Neural cell (in vitro differentiated cells): ENCODE measurements at regions not wholly inside any gene's neighbourhood (a gene's known extent, or its start where the extent isn't known, plus 50 kb on each side); places are given as distances from the start of the nearest gene placed in this dataset.

Source experiments
- EP300 ChIP-seq: fragments of 450-650 bp; conservative IDR thresholded peaks from 2 replicates; pipeline ENCODE4 v1.6.1; 2014; ENCODE audit warnings: antibody characterized with exemption, mild to moderate bottlenecking, moderate library complexity; ENCODE audit not compliant: poor library complexity, severe bottlenecking
- EZH2 ChIP-seq: fragments of 200-600, 300-800 bp; shearing (Covaris generic), sonication (generic); IDR thresholded peaks from 2 replicates; pipeline ENCODE4 v1.6.1; 2014; ENCODE audit warnings: antibody characterized with exemption, low read length, borderline replicate concordance, mild to moderate bottlenecking; ENCODE audit not compliant: insufficient read depth, poor library complexity, severe bottlenecking
- MXI1 ChIP-seq: fragments of 450-650 bp; conservative IDR thresholded peaks from 2 replicates; pipeline ENCODE4 v1.6.1; 2014; ENCODE audit warnings: antibody characterized with exemption, mild to moderate bottlenecking; ENCODE audit not compliant: poor library complexity, severe bottlenecking
- POLR2AphosphoS5 ChIP-seq: IDR thresholded peaks from 2 replicates; pipeline ENCODE4 v1.6.1; 2012
- RAD21 ChIP-seq: fragments of 450-650 bp; conservative IDR thresholded peaks from 2 replicates; pipeline ENCODE4 v1.6.1; 2014; ENCODE audit warnings: antibody characterized with exemption, mild to moderate bottlenecking, moderate library complexity
- TAF1 ChIP-seq: IDR thresholded peaks from 2 replicates; pipeline ENCODE4 v1.6.1; 2012; ENCODE audit warnings: low read depth
- TF ChIP-seq, protein P1 (sequence below): fragments of 450-650 bp; IDR thresholded peaks from 2 replicates; pipeline ENCODE4 v1.5.1; 2014; ENCODE audit warnings: antibody characterized with exemption, mild to moderate bottlenecking, moderate library complexity; ENCODE audit not compliant: poor library complexity, severe bottlenecking

DNA sequence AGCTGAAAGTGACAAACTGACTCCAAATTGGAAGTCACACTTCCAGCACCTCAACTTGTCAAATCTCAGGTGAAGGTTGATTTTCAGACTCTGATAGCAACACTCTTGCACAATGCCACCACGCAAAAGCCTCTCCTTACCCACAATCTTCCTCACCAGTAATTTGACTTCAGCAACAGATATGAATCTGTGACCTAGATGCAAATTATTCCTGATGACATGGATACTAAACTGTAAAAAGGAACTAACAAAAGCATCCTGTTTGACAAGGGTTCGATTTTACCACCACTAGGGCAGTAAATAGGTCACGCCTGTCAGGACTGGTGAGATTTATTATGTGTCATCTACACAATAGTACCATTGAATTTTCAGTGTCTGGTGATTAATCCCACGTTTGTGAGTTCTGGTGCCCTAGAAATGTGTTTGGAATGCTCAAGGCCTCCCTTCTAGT is 134.4 kb upstream of the COL21A1 start:
- TF ChIP-seq TAF1 (no peak), EP300 (no peak), POLR2AphosphoS5 (no peak), EZH2 (no peak), MXI1 (no peak), RAD21 (no peak)
- TF ChIP-seq, protein P1, sequence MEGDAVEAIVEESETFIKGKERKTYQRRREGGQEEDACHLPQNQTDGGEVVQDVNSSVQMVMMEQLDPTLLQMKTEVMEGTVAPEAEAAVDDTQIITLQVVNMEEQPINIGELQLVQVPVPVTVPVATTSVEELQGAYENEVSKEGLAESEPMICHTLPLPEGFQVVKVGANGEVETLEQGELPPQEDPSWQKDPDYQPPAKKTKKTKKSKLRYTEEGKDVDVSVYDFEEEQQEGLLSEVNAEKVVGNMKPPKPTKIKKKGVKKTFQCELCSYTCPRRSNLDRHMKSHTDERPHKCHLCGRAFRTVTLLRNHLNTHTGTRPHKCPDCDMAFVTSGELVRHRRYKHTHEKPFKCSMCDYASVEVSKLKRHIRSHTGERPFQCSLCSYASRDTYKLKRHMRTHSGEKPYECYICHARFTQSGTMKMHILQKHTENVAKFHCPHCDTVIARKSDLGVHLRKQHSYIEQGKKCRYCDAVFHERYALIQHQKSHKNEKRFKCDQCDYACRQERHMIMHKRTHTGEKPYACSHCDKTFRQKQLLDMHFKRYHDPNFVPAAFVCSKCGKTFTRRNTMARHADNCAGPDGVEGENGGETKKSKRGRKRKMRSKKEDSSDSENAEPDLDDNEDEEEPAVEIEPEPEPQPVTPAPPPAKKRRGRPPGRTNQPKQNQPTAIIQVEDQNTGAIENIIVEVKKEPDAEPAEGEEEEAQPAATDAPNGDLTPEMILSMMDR = no peak
